Activated naive CD4-positive, alpha-beta T cell treated with anti-CD3 and anti-CD28 coated beads, Interleukin-2, amount 10 ng/mL, durations not matched to agents 7 days and 5 days (primary cell): ENCODE measurements at regions not wholly inside any gene's neighbourhood (a gene's known extent, or its start where the extent isn't known, plus 50 kb on each side); places are given as distances from the start of the nearest gene placed in this dataset.

Experiments used
- CTCF ChIA-PET: fragments of 350-600 bp; sonication (Branson Sonifier 250); formaldehyde crosslinking; loops from one replicate; lab custom pipeline; 2021; ENCODE audit warnings: antibody characterized with exemption; lab: Charles Lee
- DNase-seq: peaks from one replicate; pipeline ENCODE4 v3.0.0-alpha.2; 2020
- H3K27ac Mint-ChIP-seq: one replicate; pipeline ENCODE4 v1.8.0; 2021; ENCODE audit warnings: mild to moderate bottlenecking, moderate library complexity, mixed read lengths
- H3K27me3 Mint-ChIP-seq: one replicate; pipeline ENCODE4 v1.8.0; 2021; ENCODE audit warnings: mild to moderate bottlenecking, mixed read lengths
- H3K36me3 Mint-ChIP-seq: one replicate; pipeline ENCODE4 v1.8.0; 2021; ENCODE audit warnings: mixed read lengths
- H3K4me1 Mint-ChIP-seq: one replicate; pipeline ENCODE4 v1.8.0; 2021; ENCODE audit warnings: mixed read lengths
- H3K4me3 Mint-ChIP-seq: one replicate; pipeline ENCODE4 v1.8.0; 2021; ENCODE audit warnings: mild to moderate bottlenecking, moderate library complexity, mixed read lengths
- H3K9me3 Mint-ChIP-seq: one replicate; pipeline ENCODE4 v1.8.0; 2021; ENCODE audit warnings: mixed read lengths

- Mint-ChIP-seq H3K9me3 (no peaks in the 10 kb centered on the region), H3K4me3 (no peak overlapping the region), H3K27me3 (peaks cover 3% of the 10 kb centered on the region), H3K27ac (no peak overlapping the region), H3K4me1 (no peaks in the 10 kb centered on the region), H3K36me3 (no peaks in the 10 kb centered on the region)
- CTCF ChIA-PET, result no interaction called here
- no peak for DNase-seq
Measured at GRCh38 chr11:15300341-15300740, 185.6 kb downstream of the INSC start.

GRCh38 chr11:15307619-15308024, 192.9 kb downstream of the INSC start:
- Mint-ChIP-seq H3K27me3 (no peaks in the 10 kb centered on the region), H3K4me1 (peaks cover 2% of the 10 kb centered on the region), H3K9me3 (no peaks in the 10 kb centered on the region), H3K27ac (no peak overlapping the region), H3K4me3 (no peak overlapping the region), H3K36me3 (no peaks in the 10 kb centered on the region)
- CTCF ChIA-PET, result no interaction called here
- no peak for DNase-seq

- Mint-ChIP-seq H3K9me3 (no peaks in the 10 kb centered on the region), H3K27ac (no peak overlapping the region), H3K27me3 (no peaks in the 10 kb centered on the region), H3K36me3 (no peaks in the 10 kb centered on the region), H3K4me1 (peaks cover 2% of the 10 kb centered on the region), H3K4me3 (no peak overlapping the region)
- CTCF ChIA-PET, result no interaction called here
- no peak for DNase-seq
Measured at GRCh38 chr11:15308840-15309239, 194.1 kb downstream of the INSC start.

GRCh38 chr11:15309296-15309695, 194.6 kb downstream of the INSC start:
- DNase-seq, result no peak
- CTCF ChIA-PET, result no interaction called here
- Mint-ChIP-seq H3K36me3 (no peaks in the 10 kb centered on the region), H3K9me3 (no peaks in the 10 kb centered on the region), H3K27ac (no peak overlapping the region), H3K4me1 (peaks cover 2% of the 10 kb centered on the region), H3K27me3 (no peaks in the 10 kb centered on the region), H3K4me3 (no peak overlapping the region)

GRCh38 chr11:15313862-15314261, 199.1 kb downstream of the INSC start:
- peaks cover 4% of the 10 kb centered on the region for H3K9me3 Mint-ChIP-seq
- H3K4me3 Mint-ChIP-seq, result no peak overlapping the region
- CTCF ChIA-PET, result no interaction called here
- no peaks in the 10 kb centered on the region for H3K4me1 Mint-ChIP-seq
- no peaks in the 10 kb centered on the region for H3K36me3 Mint-ChIP-seq
- H3K27me3 Mint-ChIP-seq, result no peaks in the 10 kb centered on the region
- no peak overlapping the region for H3K27ac Mint-ChIP-seq
- no peak for DNase-seq

GRCh38 chr11:15318814-15319213, 204.1 kb downstream of the INSC start:
- no peaks in the 10 kb centered on the region for H3K36me3 Mint-ChIP-seq
- CTCF ChIA-PET, result no interaction called here

GRCh38 chr11:15326520-15326919, 211.8 kb downstream of the INSC start:
- Mint-ChIP-seq H3K27ac (no peak overlapping the region), H3K4me3 (no peak overlapping the region)
- DNase-seq, result no peak

More at GRCh38 chr11:15318814-15319213, 204.1 kb downstream of the INSC start:
- no peaks in the 10 kb centered on the region for H3K27me3 Mint-ChIP-seq
- H3K9me3 Mint-ChIP-seq, result peaks cover 4% of the 10 kb centered on the region
- DNase-seq, result no peak
- H3K4me1 Mint-ChIP-seq, result no peaks in the 10 kb centered on the region
- no peak overlapping the region for H3K4me3 Mint-ChIP-seq
- no peak overlapping the region for H3K27ac Mint-ChIP-seq

GRCh38 chr11:15327786-15328231, 213.1 kb downstream of the INSC start:
- Mint-ChIP-seq H3K27ac (no peak overlapping the region), H3K4me1 (no peaks in the 10 kb centered on the region), H3K9me3 (no peaks in the 10 kb centered on the region), H3K27me3 (no peaks in the 10 kb centered on the region), H3K36me3 (no peaks in the 10 kb centered on the region), H3K4me3 (no peak overlapping the region)
- no peak for DNase-seq
- CTCF ChIA-PET, result no interaction called here

More at GRCh38 chr11:15326520-15326919, 211.8 kb downstream of the INSC start:
- Mint-ChIP-seq H3K36me3 (no peaks in the 10 kb centered on the region), H3K4me1 (no peaks in the 10 kb centered on the region), H3K27me3 (no peaks in the 10 kb centered on the region), H3K9me3 (no peaks in the 10 kb centered on the region)
- CTCF ChIA-PET, result no interaction called here

GRCh38 chr11:15333407-15333806, 218.7 kb downstream of the INSC start:
- no peaks in the 10 kb centered on the region for H3K4me1 Mint-ChIP-seq
- no peaks in the 10 kb centered on the region for H3K36me3 Mint-ChIP-seq
- H3K27me3 Mint-ChIP-seq, result peaks cover 3% of the 10 kb centered on the region
- no peaks in the 10 kb centered on the region for H3K9me3 Mint-ChIP-seq
- DNase-seq, result no peak
- H3K27ac Mint-ChIP-seq, result no peak overlapping the region
- H3K4me3 Mint-ChIP-seq, result no peak overlapping the region
- CTCF ChIA-PET, result no interaction called here

GRCh38 chr11:15334766-15335165, 220.0 kb downstream of the INSC start:
- H3K4me1 Mint-ChIP-seq, result no peaks in the 10 kb centered on the region
- H3K27ac Mint-ChIP-seq, result no peak overlapping the region
- H3K4me3 Mint-ChIP-seq, result no peak overlapping the region
- CTCF ChIA-PET, result no interaction called here
- no peak for DNase-seq
- peaks cover 3% of the 10 kb centered on the region for H3K27me3 Mint-ChIP-seq
- H3K9me3 Mint-ChIP-seq, result no peaks in the 10 kb centered on the region
- H3K36me3 Mint-ChIP-seq, result no peaks in the 10 kb centered on the region

GRCh38 chr11:15336021-15336420, 221.3 kb downstream of the INSC start:
- peaks cover 3% of the 10 kb centered on the region for H3K27me3 Mint-ChIP-seq
- H3K9me3 Mint-ChIP-seq, result no peaks in the 10 kb centered on the region
- H3K4me1 Mint-ChIP-seq, result no peaks in the 10 kb centered on the region
- no peak overlapping the region for H3K4me3 Mint-ChIP-seq
- no peaks in the 10 kb centered on the region for H3K36me3 Mint-ChIP-seq
- H3K27ac Mint-ChIP-seq, result no peak overlapping the region
- DNase-seq, result no peak
- CTCF ChIA-PET, result no interaction called here

GRCh38 chr11:15339302-15339701, 224.6 kb downstream of the INSC start:
- Mint-ChIP-seq H3K36me3 (no peaks in the 10 kb centered on the region), H3K9me3 (no peaks in the 10 kb centered on the region), H3K27ac (no peak overlapping the region), H3K27me3 (peaks cover 7% of the 10 kb centered on the region), H3K4me1 (no peaks in the 10 kb centered on the region), H3K4me3 (no peak overlapping the region)
- no peak for DNase-seq
- CTCF ChIA-PET, result no interaction called here

- Mint-ChIP-seq H3K27me3 (peaks cover 4% of the 10 kb centered on the region), H3K9me3 (no peaks in the 10 kb centered on the region), H3K27ac (no peak overlapping the region), H3K4me3 (no peak overlapping the region), H3K36me3 (no peaks in the 10 kb centered on the region), H3K4me1 (no peaks in the 10 kb centered on the region)
- CTCF ChIA-PET, result no interaction called here
- DNase-seq, result no peak
Measured at GRCh38 chr11:15341587-15341986, 226.9 kb downstream of the INSC start.

- H3K27me3 Mint-ChIP-seq, result peaks cover 4% of the 10 kb centered on the region
Measured at GRCh38 chr11:15342163-15342562, 227.4 kb downstream of the INSC start.

GRCh38 chr11:15346907-15347306, 232.2 kb downstream of the INSC start:
- peaks cover 4% of the 10 kb centered on the region for H3K27me3 Mint-ChIP-seq

More at GRCh38 chr11:15342163-15342562, 227.4 kb downstream of the INSC start:
- no peak for DNase-seq
- no peaks in the 10 kb centered on the region for H3K36me3 Mint-ChIP-seq
- CTCF ChIA-PET, result no interaction called here
- H3K4me3 Mint-ChIP-seq, result no peak overlapping the region
- H3K9me3 Mint-ChIP-seq, result no peaks in the 10 kb centered on the region
- no peaks in the 10 kb centered on the region for H3K4me1 Mint-ChIP-seq
- H3K27ac Mint-ChIP-seq, result no peak overlapping the region

More at GRCh38 chr11:15346907-15347306, 232.2 kb downstream of the INSC start:
- Mint-ChIP-seq H3K4me3 (no peak overlapping the region), H3K4me1 (no peaks in the 10 kb centered on the region), H3K27ac (no peak overlapping the region), H3K9me3 (no peaks in the 10 kb centered on the region), H3K36me3 (no peaks in the 10 kb centered on the region)
- no peak for DNase-seq
- CTCF ChIA-PET, result no interaction called here
